NCI-H2081 (cell line): ENCODE measurements at regions not wholly inside any gene's neighbourhood (a gene's known extent, or its start where the extent isn't known, plus 50 kb on each side); places are given as distances from the start of the nearest gene placed in this dataset.

Source experiments
- DNase-seq, 2 experiments: peaks; one replicate each; lab custom pipeline; 2025; lab: John Stamatoyannopoulos, UW

DNA sequence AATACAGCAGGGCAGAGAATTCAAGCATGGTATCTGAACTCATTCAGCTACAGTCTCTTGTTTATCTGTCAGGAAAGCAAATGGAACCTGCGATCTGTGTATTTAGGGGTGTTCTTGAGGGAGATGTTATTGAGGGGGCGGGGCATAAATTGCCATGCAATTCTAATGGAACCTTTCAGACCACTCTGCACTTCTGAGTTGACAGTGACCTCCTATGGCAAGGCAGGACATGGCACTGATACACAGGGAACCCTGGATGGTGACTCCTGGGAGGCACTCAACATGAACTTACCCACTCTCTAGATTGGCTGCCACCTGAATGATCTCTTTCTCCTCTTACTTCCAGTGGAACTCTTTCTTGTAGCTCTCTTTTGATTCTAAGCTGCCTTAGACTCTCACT, 787.3 kb downstream of the VRK1 start:
- DNase-seq: no peak

DNA sequence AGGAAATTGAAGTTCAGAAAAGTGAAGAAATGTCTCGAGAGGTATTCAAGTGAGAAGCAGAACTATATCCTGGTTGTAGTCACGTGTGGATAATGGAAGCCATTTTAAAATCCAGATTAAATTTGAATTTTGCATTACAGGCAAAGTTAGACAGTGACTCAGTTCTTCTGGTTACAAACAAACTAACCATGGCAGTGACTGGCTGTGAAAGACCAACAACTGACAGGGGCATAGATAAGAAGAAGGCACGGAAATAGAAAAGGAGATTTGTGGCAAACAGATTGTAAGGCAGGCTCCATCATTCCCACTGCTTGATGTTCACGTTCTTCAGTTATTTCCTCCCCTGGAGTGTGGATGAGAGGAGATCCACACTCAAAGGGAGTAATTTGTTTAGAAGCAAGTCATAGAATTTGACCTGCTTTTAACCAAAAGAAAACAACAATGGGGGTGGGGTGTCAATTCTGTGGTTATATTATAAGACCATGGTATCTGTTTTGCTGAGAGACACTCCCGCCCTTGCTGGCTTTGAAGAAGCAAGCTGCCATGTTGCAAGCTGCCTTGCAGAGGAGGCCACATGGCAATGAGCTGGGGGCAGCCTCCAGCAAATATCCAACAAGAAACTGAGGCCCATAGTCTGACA, 795.3 kb downstream of the VRK1 start:
- no peak for DNase-seq

DNA sequence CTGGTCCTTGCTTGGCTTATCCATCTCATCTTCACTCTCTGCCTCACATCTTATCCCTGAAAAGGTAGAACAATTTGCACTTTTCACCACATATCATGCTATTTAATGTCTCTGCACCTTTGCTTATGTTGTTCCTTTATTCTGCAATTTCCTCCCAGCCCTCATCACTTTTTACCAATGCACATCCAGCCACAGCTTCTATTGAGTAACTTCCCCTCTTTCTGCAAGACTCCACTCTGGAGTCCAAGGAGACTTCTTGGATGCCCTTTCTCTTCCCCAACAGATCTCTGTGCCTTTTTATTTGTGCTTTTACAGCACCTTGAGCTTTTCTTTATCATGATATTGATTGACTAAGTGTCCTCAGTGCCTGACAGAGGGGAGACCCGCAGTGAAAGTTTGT, 797.1 kb downstream of the VRK1 start:
- no peak for DNase-seq

DNA sequence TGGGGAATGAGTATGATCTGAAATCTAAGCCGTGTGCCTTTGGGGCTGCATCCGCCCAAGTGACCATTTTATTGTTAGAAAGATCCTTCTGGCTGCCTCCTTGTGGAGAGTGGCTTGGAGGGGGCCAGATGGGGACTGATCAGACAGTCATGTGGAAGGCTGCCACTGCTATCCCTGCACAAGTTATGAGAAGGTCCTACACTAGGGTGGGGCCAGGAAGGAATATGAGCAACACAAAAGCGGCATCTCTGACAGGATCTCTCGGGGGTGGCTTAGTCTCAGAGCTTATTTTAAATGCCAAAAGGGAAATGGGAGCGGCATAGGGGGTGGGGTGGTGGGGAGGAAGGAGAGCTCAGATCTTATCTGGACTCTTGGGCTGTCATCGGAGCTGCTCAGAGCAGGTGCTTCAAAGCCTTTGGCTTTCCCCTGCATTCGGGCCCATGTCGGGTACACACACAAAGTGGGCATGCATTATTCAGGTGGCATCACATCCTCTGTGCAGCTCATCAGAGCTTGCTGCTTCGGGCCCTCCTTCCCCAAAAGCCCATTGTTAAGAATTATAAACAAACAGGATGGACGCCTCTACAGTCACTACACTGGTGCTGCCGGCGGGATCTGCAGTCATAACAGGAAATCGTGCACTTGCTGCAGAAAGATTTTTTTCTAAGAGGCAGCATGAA, 805.4 kb downstream of the VRK1 start:
- DNase-seq: no peak

DNA sequence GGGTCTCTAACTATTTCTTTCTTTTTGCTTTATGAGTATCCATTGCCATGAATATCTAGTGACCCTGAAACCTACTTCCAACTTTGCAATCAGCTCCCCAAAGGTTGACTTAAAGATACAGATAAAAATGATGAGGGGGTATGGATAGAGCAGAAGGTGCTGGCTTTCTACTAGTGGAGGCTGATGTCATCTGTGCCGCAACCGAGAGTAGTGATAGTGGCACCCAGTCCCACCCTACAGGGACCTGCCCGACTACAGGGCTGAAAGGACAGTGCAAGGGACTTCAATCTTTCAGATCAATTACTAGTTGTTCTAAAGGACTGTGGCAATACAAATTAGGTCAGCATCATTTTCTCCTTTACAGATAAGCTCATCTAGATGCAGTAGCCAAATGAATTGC, 806.0 kb downstream of the VRK1 start:
- DNase-seq: no peak

DNA sequence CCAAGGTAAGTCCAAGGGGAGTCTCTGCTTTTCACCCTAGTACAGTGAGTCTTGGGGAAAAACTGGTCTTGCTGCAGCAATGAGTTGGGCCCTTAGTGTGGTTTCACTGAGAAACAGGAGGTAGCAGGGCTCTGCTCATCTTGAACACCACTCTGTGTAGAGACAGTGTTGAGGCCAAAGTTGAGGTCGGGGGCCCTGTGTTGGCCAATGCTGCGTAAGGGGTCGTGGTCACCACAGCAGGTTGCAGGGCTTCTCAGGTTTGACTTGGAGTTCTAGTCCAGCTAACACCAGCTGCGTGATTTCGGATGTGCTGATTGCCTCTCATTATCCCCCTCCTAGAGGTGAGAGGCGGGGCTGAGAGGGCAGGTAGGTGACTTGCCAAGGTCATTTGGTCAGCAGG, 807.5 kb downstream of the VRK1 start:
- no peak for DNase-seq

DNA sequence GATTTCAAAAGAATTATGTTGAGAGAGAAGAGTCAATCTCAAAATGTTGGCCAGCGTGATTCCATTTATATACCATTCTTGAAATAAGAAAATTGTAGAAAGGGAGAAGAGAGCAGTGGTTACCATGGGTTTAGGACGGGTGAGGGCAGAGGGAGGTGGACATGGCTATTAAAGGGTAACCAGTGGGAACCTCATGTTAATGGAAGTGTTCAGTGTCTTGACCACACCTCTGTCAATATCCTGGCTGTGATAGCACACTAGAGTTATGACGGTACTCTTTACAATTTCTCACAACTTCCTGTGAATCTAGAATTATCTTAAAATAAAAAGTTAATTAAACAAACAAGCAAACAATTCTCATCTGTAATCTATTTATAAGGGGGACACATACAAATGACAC, 821.2 kb downstream of the VRK1 start:
- no peak for DNase-seq

DNA sequence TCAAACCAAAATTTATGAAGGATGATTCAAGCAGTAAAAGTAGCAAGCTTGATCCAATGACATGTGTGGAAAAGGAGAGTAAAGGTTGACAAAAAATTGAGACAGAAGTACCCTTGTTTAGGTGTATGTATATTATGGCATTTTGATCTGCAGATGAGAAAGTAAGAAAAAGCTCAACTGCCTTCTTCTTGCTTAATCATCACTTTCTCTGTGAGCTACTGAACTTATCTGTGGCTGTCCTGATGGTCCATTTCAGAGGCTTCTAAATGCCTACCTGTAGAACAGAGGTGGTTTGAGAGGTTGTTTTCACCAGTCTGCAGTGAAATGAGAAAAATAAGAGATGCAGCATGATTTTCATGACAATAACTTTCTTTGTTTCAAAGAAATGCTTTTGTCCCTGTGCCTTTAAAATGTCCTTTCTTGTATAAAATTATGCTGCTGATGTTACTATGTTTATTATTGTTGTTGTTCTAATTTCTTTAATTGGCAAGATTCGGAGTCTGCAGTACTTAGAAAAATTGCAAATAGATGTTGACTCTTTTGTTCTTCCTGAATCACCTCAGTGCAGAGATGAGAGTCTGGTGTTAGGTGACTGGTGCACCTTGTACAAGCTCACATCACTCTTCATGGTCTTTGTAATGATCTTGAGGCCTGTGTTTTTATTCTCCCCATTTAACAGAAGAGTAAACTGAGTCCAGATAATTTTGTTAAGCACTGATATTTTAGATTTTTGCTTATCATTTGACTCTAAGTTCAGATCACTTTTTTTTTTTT, 821.9 kb downstream of the VRK1 start:
- no peak for DNase-seq

DNA sequence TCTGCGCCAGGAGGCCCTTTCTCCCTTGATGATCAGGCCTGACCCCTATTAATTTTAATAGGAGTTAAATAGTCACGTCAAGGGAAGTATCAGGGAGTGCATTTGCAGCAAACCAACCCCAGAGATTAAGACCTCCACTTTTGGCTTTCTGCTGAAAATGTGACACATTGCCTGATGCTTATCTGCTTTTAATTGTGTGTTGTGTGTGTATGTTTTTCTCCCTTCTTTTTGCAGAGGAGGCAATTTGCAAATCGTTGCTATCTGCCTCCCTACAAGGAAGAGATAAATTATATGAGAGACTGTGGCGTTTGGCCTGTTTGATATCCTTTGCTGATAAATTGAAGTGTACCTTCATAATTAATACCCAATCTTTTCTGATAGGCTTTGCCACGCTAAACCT, 822.9 kb downstream of the VRK1 start:
- DNase-seq: no peak

DNA sequence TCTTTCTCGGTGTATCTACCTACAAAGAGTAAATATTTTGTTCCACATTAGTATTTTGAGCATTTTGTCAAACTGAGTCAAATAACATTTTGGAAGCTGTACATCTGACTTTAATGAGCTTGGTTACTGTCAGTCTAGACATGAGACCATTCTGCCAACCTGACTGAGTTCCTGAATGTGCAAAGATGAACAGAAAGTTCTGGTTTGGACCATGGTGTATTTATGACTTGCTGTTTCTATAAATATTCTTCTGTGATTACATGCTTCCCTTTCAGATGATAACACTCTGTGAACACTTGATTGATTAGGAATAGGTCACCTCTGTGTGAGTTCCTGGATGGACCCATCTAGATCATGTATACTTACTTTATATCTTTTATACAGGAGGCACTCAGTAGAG, 827.8 kb downstream of the VRK1 start:
- no peak for DNase-seq

DNA sequence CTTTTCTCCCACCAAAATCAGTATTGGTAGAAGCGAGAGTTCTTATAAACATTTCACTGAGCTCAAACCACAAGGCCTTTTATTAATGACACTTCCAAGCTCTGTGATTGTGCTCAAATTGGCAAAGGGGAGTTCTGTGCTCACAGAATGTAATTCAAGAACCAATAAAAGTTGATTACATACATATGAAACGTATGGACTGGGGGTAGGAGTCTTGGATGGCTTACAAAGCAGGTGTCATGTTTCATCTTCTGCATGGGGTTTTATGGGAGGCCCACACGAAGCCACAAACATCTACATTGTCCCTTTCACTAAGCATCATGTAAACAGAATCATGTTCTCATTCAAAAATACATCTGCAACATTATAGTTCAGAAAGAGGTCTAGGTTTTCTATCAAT, 828.3 kb downstream of the VRK1 start:
- no peak for DNase-seq

DNA sequence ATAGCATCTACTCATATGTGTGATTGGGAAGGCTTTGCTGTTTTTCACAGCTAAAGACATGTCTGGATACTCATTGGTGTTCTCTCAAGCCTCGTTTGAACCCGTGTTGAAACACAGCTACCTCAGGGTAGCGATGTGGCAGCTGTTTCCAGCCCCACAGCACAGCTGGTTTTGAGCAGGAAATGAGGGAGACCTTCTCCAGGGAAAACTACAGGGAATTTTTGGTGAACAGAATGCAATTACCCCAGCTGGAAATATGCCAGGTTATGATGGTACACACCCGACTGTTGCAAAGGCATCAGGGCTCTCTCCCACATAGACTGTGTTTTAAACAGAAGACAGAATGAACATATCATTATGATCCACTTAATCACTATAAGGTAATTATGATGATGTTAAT, 828.9 kb downstream of the VRK1 start:
- DNase-seq: no peak

DNA sequence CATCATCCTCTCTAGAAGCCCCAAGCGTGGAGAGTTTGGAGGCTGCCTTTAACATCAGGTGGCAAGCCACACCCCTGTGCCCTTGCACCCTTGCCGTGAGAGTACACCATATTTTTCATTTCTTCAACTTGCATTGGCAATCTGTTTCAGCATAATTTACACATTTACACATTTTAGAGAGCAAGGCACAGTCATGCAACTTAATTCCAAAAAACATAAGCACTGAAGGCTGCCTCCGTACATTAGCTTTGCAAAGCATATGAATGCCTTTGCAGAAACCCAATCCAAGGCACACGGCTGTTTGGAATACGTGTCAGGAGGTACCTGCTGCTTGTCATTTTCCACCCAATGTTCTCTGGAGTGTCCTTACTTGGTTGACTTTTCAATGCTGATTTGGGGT, 833.1 kb downstream of the VRK1 start:
- no peak for DNase-seq

DNA sequence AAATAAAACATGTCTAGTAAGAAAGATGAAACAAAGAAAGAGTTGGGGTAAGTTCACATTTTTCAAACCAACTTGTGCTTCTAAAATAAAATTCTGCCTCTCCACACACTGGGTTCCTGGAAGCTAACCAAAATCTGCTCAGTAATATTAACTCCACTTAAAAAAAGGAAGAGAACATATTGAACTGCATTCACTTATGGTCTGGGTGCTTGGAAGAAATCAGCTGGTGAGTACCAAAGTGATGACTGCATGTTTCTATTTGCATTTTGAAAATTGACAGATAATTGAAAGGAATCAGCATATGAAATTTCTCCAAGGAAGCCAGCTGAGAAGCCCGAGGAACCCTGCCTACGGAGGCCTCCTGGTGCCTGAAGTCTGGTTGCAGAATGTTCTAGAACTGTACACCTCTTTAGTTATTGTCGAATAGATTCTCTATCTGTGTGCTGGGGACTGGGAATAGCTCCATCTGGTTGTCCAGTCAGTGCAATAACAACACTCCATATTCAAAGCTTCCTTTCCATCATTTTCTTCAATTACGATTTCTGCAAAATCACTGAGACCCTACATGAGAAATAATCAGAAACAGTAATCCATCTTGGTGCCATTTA, 836.1 kb downstream of the VRK1 start:
- no peak for DNase-seq

DNA sequence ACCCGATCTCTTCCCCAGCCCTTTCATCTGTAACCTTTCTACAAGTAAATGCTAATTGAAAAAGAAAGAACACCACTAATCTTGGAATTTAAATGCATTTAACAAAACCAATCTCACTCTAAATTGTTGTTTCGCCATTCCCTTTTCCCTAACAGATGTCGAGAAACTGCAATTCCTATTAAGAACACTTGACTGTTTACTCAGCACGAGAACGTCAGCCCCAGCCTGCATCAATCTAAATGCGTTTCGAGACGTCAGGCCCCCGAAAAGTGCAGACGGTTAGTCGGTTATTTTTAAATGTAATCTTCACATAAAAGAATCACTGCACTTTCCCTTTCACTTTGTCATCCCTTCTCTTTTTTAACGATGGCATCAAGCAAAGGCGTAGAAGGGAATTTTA, 837.6 kb downstream of the VRK1 start:
- DNase-seq: no peak

DNA sequence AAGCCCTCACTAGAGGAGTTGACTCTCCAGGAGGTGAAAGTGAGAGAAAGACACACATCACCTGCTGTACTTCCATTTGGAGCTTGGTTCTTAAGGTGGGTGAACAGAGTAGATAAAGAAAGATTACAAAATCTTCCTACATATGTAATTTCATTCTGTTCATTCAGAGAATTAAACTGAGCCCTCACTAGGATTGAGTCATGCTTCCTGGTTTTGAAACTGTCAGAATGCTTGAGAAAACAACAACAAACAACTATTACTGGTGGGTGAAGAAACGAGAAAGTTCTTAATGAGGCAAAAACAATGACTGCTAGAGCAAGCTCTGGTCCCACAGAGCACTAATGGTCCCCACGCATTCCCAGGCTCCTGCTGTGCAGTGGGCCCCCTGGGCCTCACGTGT, 841.7 kb downstream of the VRK1 start:
- DNase-seq: no peak

DNA sequence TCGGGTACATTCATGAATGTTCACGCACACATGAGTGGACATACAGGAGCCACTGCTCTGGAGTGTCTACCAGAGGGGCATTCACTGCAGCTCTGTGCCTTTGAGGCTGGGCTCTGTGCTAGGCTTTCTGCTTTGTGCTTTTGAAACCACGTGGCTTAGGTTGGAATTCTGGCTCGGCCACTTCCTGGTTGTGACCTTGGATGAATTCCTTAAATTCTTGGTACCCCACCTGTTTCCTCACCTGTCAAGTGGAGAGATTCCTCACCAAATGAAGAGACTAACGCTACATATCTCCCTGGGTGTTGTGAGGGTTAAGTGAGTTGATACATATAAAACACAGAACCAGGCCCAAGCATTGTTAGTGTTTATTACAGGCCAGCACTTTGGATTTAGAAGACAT, 842.8 kb downstream of the VRK1 start:
- no peak for DNase-seq

DNA sequence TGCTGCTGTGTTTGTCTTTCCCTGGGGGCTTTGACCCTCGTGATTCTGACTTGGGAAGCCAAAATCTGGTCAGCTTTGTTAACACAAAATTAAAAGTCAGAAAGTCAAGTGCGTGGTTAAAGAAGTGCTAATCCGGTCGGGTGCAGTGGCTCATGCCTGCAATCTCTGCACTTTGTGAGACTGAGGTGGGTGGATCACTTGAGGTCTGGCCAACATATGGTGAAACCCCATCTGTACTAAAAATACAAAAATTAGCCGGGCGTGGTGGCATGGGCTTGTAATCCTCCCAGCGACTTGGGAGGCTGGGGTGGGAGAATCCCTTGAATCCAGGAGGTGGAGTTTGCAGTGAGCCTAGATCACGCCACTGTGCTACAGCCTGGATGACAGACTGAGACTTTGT, 844.6 kb downstream of the VRK1 start:
- DNase-seq: no peak

DNA sequence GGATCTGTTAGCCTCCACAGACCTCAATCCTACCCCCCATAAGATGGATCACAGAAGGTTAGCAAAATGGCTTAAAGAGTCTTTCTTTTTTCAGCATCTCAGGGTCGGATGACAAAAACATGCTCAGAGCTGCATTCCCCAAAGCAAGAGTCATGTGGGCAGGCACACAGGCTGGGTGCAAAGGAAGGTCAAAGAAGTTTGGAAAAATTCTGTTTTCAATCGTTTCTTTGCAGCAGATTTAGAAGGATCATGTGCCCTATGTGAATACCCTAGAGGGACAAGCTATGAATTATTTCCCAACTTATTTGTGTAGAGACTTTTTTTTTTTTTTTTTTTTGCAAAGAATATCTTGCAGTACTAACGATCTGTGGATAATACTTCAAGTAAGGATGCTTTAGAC, 845.4 kb downstream of the VRK1 start:
- no peak for DNase-seq

DNA sequence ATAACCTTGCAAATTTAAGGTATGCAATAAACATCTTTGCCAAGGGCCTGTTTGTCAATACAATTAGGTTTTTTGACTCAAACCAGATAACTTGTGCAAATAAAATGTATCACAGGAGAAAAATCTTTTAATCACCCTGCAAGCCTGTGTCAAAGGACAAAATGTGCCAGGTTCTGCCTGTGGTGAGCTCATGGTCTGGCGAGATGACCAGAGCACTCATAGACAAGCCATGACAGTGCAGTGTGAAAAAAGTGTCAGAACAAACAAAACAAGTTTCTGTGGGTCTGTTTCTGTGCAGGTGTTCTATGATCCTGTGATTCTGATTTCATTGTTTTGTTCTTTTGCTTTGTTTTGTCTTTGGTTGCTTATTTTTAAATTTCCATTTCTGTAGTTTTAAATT, 847.2 kb downstream of the VRK1 start:
- DNase-seq: no peak

DNA sequence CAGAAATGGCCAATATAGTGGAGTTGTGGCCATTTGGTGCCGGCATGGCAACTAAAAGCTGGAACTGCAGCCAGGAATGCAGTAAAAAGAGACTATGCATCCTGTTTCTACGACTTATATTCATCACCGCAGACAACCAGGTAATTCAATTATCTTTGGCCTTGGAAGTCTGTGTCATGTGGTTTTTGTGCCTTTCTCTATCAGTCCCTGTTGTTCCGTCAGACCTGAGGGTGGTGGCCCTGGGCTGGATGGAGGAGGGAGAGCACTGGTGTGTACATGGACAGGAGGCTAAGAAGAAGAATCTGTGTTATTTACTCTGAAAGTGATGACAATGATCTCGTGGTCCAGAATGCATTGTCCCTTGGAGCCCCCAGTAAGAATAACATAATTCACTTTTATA, 852.6 kb downstream of the VRK1 start:
- DNase-seq: no peak

DNA sequence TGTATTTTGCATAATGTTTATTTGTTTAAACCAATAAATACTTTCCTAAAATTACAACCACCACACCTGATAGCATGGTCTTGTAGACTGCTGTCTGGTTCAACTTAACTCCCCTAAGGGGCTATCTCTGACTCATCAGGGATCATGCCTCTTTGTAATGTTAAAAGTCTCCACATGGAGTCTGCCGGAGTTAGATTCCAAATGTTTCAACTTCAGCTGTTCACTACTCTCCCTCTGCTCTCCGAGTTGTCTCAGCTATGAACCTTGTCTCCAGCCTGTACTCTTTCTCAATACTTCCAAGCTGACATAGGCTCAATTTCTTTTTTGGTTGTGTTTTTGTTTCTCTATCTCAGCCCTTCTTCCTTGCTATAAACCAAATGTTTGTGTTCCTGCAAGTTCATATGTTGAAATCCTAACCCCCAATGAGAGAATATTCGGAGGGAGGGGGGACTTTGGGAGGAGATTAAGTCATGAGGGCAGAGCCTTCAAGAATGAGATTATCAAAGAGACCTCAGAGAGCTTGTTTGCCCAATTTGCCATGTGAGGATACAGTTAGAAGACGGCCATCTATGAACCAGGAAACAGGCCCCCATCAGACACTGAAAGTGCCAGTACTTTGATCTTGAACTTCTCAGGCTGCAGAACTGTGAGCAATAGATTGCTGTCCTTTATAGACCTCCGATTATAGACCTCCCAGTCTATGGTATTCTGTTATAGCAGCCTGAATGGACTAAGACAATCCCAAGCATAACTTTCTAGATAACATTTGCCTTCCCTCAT, 858.2 kb downstream of the VRK1 start:
- DNase-seq: no peak
